ENCODE measurements at regions not wholly inside any gene's neighbourhood (a gene's known extent, or its start where the extent isn't known, plus 50 kb on each side); places are given as distances from the start of the nearest gene placed in this dataset.

GRCh38 chr10:117441361-117441760, 66.1 kb upstream of the PDZD8 start:
- TF ChIP-seq ZBTB20 (tag by site-specific recombination; IDR thresholded peaks at IDR 0.05) = no peak
- TF ChIP-seq, protein P1, sequence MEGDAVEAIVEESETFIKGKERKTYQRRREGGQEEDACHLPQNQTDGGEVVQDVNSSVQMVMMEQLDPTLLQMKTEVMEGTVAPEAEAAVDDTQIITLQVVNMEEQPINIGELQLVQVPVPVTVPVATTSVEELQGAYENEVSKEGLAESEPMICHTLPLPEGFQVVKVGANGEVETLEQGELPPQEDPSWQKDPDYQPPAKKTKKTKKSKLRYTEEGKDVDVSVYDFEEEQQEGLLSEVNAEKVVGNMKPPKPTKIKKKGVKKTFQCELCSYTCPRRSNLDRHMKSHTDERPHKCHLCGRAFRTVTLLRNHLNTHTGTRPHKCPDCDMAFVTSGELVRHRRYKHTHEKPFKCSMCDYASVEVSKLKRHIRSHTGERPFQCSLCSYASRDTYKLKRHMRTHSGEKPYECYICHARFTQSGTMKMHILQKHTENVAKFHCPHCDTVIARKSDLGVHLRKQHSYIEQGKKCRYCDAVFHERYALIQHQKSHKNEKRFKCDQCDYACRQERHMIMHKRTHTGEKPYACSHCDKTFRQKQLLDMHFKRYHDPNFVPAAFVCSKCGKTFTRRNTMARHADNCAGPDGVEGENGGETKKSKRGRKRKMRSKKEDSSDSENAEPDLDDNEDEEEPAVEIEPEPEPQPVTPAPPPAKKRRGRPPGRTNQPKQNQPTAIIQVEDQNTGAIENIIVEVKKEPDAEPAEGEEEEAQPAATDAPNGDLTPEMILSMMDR (tag by site-specific recombination; IDR thresholded peaks at IDR 0.05) = no peak
- no peak for TF ChIP-seq ZNF510 (tag by site-specific recombination; IDR thresholded peaks at IDR 0.05; ENCODE audit: insufficient replicate concordance)
- TF ChIP-seq ZNF548 (tag by site-specific recombination; IDR thresholded peaks at IDR 0.05) = no peak
- no peak for TF ChIP-seq ZBTB8A (tag by site-specific recombination; IDR thresholded peaks at IDR 0.05)
- TF ChIP-seq ZSCAN5A (tag by site-specific recombination; IDR thresholded peaks at IDR 0.05) = no peak
- no peak for TF ChIP-seq MZF1 (tag by site-specific recombination; IDR thresholded peaks at IDR 0.05; ENCODE audit: borderline replicate concordance)

Data from HEK293 (cell line).